CD4-positive, alpha-beta T cell (primary cell): ENCODE measurements at regions not wholly inside any gene's neighbourhood (a gene's known extent, or its start where the extent isn't known, plus 50 kb on each side); places are given as distances from the start of the nearest gene placed in this dataset.

Experiments
- ATAC-seq: fragments of 200-7000 bp; cut with Tn5 transposase; one replicate; pipeline ENCODE4 v1.10.0; 2022; ENCODE audit warnings: mild to moderate bottlenecking; ENCODE audit not compliant: poor library complexity
- CTCF ChIA-PET: fragments of 350-600 bp; sonication (Branson Sonifier 250); formaldehyde crosslinking; loops from one replicate; lab custom pipeline; 2021; ENCODE audit warnings: antibody characterized with exemption, inconsistent platforms; lab: Charles Lee
- POLR2A ChIA-PET: fragments of 350-600 bp; sonication (Branson Sonifier 250); formaldehyde crosslinking; loops from one replicate; lab custom pipeline; 2021; ENCODE audit warnings: antibody characterized with exemption, inconsistent platforms; lab: Charles Lee
- DNase-seq, 14 experiments: peaks; one replicate each; pipeline ENCODE4 v3.0.0-alpha.2; 2013 to 2020; ENCODE audit warnings: mixed read lengths in 2 of 14
- H3K27ac ChIP-seq, 2 donors: one replicate each; pipeline versions ENCODE4 v1.5.1 to v1.7.0; 2013; ENCODE audit warnings: low read length in 2 of 2, low read depth in 1 of 2, mild to moderate bottlenecking in 1 of 2
- H3K27me3 ChIP-seq, 2 experiments: 1 replicate in 1 of 2; 2 replicates in 1 of 2; pipeline versions ENCODE4 v1.6.1 to v1.7.0; 2013; ENCODE audit warnings: low read length in 2 of 2, control low read depth in 1 of 2, mild to moderate bottlenecking in 1 of 2, moderate library complexity in 1 of 2; ENCODE audit not compliant: insufficient read depth in 2 of 2, control insufficient read depth in 1 of 2
- H3K36me3 ChIP-seq: one replicate; pipeline ENCODE4 v1.6.1; 2013; ENCODE audit warnings: low read length, control low read depth; ENCODE audit not compliant: insufficient read depth
- H3K4me1 ChIP-seq: one replicate; pipeline ENCODE4 v1.6.1; 2013; ENCODE audit warnings: low read length, control low read depth; ENCODE audit not compliant: insufficient read depth
- H3K4me3 ChIP-seq: one replicate; pipeline ENCODE4 v1.5.1; 2013; ENCODE audit warnings: mild to moderate bottlenecking, low read length, moderate library complexity
- H3K9me3 ChIP-seq, 2 experiments: 1 replicate in 1 of 2; 2 replicates in 1 of 2; pipeline versions ENCODE4 v1.6.1 to v1.7.0; 2013; ENCODE audit warnings: low read length in 2 of 2, mild to moderate bottlenecking in 2 of 2, control low read depth in 1 of 2, moderate library complexity in 1 of 2; ENCODE audit not compliant: control insufficient read depth in 1 of 2, insufficient read depth in 1 of 2
- H3K27ac Mint-ChIP-seq: one replicate; pipeline ENCODE4 v1.8.0; 2020; ENCODE audit warnings: mixed read lengths
- H3K27me3 Mint-ChIP-seq: one replicate; pipeline ENCODE4 v1.8.0; 2021; ENCODE audit warnings: mixed read lengths
- H3K36me3 Mint-ChIP-seq: one replicate; pipeline ENCODE4 v1.8.0; 2021; ENCODE audit warnings: low read depth, mixed read lengths
- H3K4me1 Mint-ChIP-seq: one replicate; pipeline ENCODE4 v1.8.0; 2021; ENCODE audit warnings: low read depth, mixed read lengths
- H3K4me3 Mint-ChIP-seq: one replicate; pipeline ENCODE4 v1.8.0; 2020; ENCODE audit warnings: mild to moderate bottlenecking, mixed read lengths
- H3K9me3 Mint-ChIP-seq: one replicate; pipeline ENCODE4 v1.8.0; 2020; ENCODE audit warnings: mixed read lengths
- CTCF ChIP-seq: fragments of 200-600 bp; IDR thresholded peaks from one replicate; pipeline ENCODE4 v1.8.0; 2022; ENCODE audit warnings: antibody characterized with exemption, mild to moderate bottlenecking
- intact Hi-C, 2 experiments: fragments of 100-400 bp; cut with DNase I in 1 of 2; cut with micrococcal nuclease in 1 of 2; formaldehyde crosslinking; loops; one replicate each; pipeline versions ENCODE4 v1.15.1 to v1.9.0; 2023 to 2025; cut with DNase I, micrococcal nuclease

GRCh38 chr3:24624938-24625681 lies 130.5 kb upstream of the THRB start:
- Histone ChIP-seq H3K4me3 (no peak overlapping the region), H3K27ac (no peak overlapping the region), H3K36me3 (no peaks in the 10 kb centered on the region), H3K9me3 (no peaks in the 10 kb centered on the region), H3K27me3 (no peaks in the 10 kb centered on the region), H3K4me1 (no peaks in the 10 kb centered on the region)
- TF ChIP-seq CTCF, result no peak
- no peak overlapping the region for H3K27ac Mint-ChIP-seq
- H3K4me1 Mint-ChIP-seq, result no peaks in the 10 kb centered on the region
- no peaks in the 10 kb centered on the region for H3K27me3 Mint-ChIP-seq
- intact Hi-C loops, result no loop called here
- no peaks in the 10 kb centered on the region for H3K9me3 Mint-ChIP-seq
- ATAC-seq, result no peak
- ChIA-PET CTCF (no interaction called here), POLR2A (no interaction called here)
- DNase-seq, result no peak
- no peak overlapping the region for H3K4me3 Mint-ChIP-seq
- H3K36me3 Mint-ChIP-seq, result no peaks in the 10 kb centered on the region

GRCh38 chr3:24628523-24629258 lies 134.0 kb upstream of the THRB start:
- Histone ChIP-seq H3K9me3 (no peaks in the 10 kb centered on the region), H3K4me3 (no peak overlapping the region), H3K36me3 (no peaks in the 10 kb centered on the region), H3K27me3 (no peaks in the 10 kb centered on the region), H3K27ac (no peak overlapping the region), H3K4me1 (no peaks in the 10 kb centered on the region)
- no peaks in the 10 kb centered on the region for H3K4me1 Mint-ChIP-seq
- intact Hi-C loops, result no loop called here
- no peak overlapping the region for H3K4me3 Mint-ChIP-seq
- DNase-seq (no peak), ATAC-seq (no peak)
- peaks cover 3% of the 10 kb centered on the region for H3K9me3 Mint-ChIP-seq
- H3K36me3 Mint-ChIP-seq, result no peaks in the 10 kb centered on the region
- ChIA-PET POLR2A (no interaction called here), CTCF (interaction anchor here (0.7 kb wide), 1 partner anchor 411 kb away, joined by 3 read pairs; no protein-coding TSS in a partner anchor)
- no peak for TF ChIP-seq CTCF
- no peak overlapping the region for H3K27ac Mint-ChIP-seq
- no peaks in the 10 kb centered on the region for H3K27me3 Mint-ChIP-seq

GRCh38 chr3:24631481-24631880 lies 136.8 kb upstream of the THRB start:
- ChIA-PET CTCF (no interaction called here), POLR2A (no interaction called here)
- intact Hi-C loops, result no loop called here
- Mint-ChIP-seq H3K4me3 (no peak overlapping the region), H3K36me3 (no peaks in the 10 kb centered on the region), H3K9me3 (peaks cover 3% of the 10 kb centered on the region), H3K27ac (no peak overlapping the region), H3K27me3 (no peaks in the 10 kb centered on the region), H3K4me1 (no peaks in the 10 kb centered on the region)
- Histone ChIP-seq H3K27me3 (no peaks in the 10 kb centered on the region), H3K4me1 (no peaks in the 10 kb centered on the region), H3K36me3 (no peaks in the 10 kb centered on the region), H3K9me3 (no peaks in the 10 kb centered on the region), H3K27ac (no peak overlapping the region), H3K4me3 (no peak overlapping the region)
- DNase-seq, result no peak
- no peak for TF ChIP-seq CTCF
- ATAC-seq, result no peak
